ENCODE measurements at regions not wholly inside any gene's neighbourhood (a gene's known extent, or its start where the extent isn't known, plus 50 kb on each side); places are given as distances from the start of the nearest gene placed in this dataset.

DNA sequence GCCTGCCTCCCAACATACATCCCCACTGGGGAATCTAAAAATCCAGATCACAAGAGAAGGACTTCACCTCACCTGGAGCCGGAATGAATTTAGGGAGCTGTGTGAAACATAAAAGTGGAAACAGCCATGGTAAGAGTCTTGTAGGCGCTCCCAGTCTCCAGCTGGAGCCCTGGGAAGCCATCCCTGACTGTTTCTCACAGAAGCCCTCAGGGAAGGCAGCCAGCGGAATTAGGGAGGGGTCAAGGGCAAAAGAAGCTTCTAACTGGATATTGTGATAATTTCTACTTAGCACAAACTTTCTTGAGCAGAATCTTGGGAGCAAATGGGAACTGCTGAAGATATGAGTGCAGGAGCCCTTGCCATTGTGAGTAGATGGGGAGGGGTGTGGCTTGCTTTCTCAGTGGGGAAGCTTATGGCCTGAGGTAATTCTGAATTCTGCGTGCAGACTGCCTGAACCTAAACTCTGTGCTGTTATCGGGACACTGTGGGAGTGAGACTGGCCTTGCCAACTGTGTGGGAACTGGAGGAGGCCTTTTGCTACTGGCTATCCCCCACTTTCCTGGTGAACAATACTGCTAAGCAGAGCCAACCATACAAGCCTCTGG is 174.4 kb upstream of the SMC2 start:
- peaks cover 2% of the 10 kb centered on the region for H3K27me3 Mint-ChIP-seq (ENCODE audit: insufficient read depth, low read depth, poor library complexity)
- Histone ChIP-seq H4K20me1 (replicated peaks; ENCODE audit: insufficient read depth) (no peaks in the 10 kb centered on the region), H2AFZ (no peak overlapping the region), H3K36me3 (ENCODE audit: insufficient read depth) (no peaks in the 10 kb centered on the region; the same call in 1 of the 2 replicates), H3K9me2 (ENCODE audit: insufficient read depth) (no peaks in the 10 kb centered on the region), H3K4me1 (ENCODE audit: insufficient read depth) (no peaks in the 10 kb centered on the region), H3F3A (replicated peaks; ENCODE audit: low read depth) (no peaks in the 10 kb centered on the region), H3K79me2 (replicated peaks; ENCODE audit: insufficient read depth) (no peaks in the 10 kb centered on the region), H3K4me2 (no peak overlapping the region), H3K4me3 (no peak overlapping the region), H3K27ac (ENCODE audit: low read depth) (no peak overlapping the region), H3K27me3 (ENCODE audit: insufficient read depth) (no peaks in the 10 kb centered on the region)
- no peak overlapping the region for H3K27ac Mint-ChIP-seq
- H3K9me3 Mint-ChIP-seq, result peaks cover 87% of the 10 kb centered on the region
- no peaks in the 10 kb centered on the region for H3K4me1 Mint-ChIP-seq
- peaks cover 22% of the 10 kb centered on the region for H3K36me3 Mint-ChIP-seq (ENCODE audit: low read depth)
- no peak for TF ChIP-seq NANOG (IDR thresholded peaks at IDR 0.05; ENCODE audit: borderline replicate concordance)
- TF ChIP-seq STAT1 (IDR thresholded peaks at IDR 0.05; ENCODE audit: unreplicated experiment), result no peak
- TF ChIP-seq, protein P1, sequence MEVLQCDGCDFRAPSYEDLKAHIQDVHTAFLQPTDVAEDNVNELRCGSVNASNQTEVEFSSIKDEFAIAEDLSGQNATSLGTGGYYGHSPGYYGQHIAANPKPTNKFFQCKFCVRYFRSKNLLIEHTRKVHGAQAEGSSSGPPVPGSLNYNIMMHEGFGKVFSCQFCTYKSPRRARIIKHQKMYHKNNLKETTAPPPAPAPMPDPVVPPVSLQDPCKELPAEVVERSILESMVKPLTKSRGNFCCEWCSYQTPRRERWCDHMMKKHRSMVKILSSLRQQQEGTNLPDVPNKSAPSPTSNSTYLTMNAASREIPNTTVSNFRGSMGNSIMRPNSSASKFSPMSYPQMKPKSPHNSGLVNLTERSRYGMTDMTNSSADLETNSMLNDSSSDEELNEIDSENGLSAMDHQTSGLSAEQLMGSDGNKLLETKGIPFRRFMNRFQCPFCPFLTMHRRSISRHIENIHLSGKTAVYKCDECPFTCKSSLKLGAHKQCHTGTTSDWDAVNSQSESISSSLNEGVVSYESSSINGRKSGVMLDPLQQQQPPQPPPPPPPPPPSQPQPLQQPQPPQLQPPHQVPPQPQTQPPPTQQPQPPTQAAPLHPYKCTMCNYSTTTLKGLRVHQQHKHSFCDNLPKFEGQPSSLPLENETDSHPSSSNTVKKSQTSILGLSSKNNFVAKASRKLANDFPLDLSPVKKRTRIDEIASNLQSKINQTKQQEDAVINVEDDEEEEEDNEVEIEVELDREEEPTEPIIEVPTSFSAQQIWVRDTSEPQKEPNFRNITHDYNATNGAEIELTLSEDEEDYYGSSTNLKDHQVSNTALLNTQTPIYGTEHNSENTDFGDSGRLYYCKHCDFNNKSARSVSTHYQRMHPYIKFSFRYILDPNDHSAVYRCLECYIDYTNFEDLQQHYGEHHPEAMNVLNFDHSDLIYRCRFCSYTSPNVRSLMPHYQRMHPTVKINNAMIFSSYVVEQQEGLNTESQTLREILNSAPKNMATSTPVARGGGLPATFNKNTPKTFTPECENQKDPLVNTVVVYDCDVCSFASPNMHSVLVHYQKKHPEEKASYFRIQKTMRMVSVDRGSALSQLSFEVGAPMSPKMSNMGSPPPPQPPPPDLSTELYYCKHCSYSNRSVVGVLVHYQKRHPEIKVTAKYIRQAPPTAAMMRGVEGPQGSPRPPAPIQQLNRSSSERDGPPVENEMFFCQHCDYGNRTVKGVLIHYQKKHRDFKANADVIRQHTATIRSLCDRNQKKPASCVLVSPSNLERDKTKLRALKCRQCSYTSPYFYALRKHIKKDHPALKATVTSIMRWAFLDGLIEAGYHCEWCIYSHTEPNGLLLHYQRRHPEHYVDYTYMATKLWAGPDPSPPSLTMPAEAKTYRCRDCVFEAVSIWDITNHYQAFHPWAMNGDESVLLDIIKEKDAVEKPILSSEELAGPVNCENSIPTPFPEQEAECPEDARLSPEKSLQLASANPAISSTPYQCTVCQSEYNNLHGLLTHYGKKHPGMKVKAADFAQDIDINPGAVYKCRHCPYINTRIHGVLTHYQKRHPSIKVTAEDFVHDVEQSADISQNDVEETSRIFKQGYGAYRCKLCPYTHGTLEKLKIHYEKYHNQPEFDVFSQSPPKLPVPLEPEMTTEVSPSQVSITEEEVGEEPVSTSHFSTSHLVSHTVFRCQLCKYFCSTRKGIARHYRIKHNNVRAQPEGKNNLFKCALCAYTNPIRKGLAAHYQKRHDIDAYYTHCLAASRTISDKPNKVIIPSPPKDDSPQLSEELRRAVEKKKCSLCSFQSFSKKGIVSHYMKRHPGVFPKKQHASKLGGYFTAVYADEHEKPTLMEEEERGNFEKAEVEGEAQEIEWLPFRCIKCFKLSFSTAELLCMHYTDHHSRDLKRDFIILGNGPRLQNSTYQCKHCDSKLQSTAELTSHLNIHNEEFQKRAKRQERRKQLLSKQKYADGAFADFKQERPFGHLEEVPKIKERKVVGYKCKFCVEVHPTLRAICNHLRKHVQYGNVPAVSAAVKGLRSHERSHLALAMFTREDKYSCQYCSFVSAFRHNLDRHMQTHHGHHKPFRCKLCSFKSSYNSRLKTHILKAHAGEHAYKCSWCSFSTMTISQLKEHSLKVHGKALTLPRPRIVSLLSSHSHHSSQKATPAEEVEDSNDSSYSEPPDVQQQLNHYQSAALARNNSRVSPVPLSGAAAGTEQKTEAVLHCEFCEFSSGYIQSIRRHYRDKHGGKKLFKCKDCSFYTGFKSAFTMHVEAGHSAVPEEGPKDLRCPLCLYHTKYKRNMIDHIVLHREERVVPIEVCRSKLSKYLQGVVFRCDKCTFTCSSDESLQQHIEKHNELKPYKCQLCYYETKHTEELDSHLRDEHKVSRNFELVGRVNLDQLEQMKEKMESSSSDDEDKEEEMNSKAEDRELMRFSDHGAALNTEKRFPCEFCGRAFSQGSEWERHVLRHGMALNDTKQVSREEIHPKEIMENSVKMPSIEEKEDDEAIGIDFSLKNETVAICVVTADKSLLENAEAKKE (CRISPR knock-in tag; IDR thresholded peaks at IDR 0.05), result no peak
- no peak for TF ChIP-seq POLR2AphosphoS5 (IDR thresholded peaks at IDR 0.05; ENCODE audit: low read depth)
- no peak for TF ChIP-seq JUNB (IDR thresholded peaks at IDR 0.05; ENCODE audit: unreplicated experiment)
- TF ChIP-seq, protein P2, sequence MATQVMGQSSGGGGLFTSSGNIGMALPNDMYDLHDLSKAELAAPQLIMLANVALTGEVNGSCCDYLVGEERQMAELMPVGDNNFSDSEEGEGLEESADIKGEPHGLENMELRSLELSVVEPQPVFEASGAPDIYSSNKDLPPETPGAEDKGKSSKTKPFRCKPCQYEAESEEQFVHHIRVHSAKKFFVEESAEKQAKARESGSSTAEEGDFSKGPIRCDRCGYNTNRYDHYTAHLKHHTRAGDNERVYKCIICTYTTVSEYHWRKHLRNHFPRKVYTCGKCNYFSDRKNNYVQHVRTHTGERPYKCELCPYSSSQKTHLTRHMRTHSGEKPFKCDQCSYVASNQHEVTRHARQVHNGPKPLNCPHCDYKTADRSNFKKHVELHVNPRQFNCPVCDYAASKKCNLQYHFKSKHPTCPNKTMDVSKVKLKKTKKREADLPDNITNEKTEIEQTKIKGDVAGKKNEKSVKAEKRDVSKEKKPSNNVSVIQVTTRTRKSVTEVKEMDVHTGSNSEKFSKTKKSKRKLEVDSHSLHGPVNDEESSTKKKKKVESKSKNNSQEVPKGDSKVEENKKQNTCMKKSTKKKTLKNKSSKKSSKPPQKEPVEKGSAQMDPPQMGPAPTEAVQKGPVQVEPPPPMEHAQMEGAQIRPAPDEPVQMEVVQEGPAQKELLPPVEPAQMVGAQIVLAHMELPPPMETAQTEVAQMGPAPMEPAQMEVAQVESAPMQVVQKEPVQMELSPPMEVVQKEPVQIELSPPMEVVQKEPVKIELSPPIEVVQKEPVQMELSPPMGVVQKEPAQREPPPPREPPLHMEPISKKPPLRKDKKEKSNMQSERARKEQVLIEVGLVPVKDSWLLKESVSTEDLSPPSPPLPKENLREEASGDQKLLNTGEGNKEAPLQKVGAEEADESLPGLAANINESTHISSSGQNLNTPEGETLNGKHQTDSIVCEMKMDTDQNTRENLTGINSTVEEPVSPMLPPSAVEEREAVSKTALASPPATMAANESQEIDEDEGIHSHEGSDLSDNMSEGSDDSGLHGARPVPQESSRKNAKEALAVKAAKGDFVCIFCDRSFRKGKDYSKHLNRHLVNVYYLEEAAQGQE (IDR thresholded peaks at IDR 0.05; ENCODE audit: unreplicated experiment), result no peak
- TF ChIP-seq EZH2phosphoT487 (IDR thresholded peaks at IDR 0.05; ENCODE audit: unreplicated experiment), result no peak
- ATAC-seq (no peak), DNase-seq (ENCODE audit: low spot score) (no peak)
- H3K4me3 Mint-ChIP-seq, result no peak overlapping the region
